ENCODE measurements at regions not wholly inside any gene's neighbourhood (a gene's known extent, or its start where the extent isn't known, plus 50 kb on each side); places are given as distances from the start of the nearest gene placed in this dataset.

- dilution Hi-C loops (cut with MboI; ENCODE audit: extremely low pct_ligation_motif_present, low sequenced_read_pairs) = no loop called here
- POLR2A ChIA-PET = no interaction called here
- no peak for DNase-seq (ENCODE audit: low read depth, low spot score)
These were observed 770.7 kb downstream of the LTN1 start for GRCh38 chr21:28221984-28222383.

More at GRCh38 chr21:28221984-28222383, 770.7 kb downstream of the LTN1 start:
- TF ChIP-seq EZH2 (IDR thresholded peaks at IDR 0.05; ENCODE audit: borderline replicate concordance, low read depth, low read length, severe bottlenecking) = no peak
- no peak for TF ChIP-seq FOS (IDR thresholded peaks at IDR 0.05; ENCODE audit: borderline replicate concordance, insufficient read depth, low read length)
- TF ChIP-seq, protein P1, sequence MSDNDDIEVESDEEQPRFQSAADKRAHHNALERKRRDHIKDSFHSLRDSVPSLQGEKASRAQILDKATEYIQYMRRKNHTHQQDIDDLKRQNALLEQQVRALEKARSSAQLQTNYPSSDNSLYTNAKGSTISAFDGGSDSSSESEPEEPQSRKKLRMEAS (IDR thresholded peaks at IDR 0.05; ENCODE audit: insufficient read depth, insufficient read length) = no peak
- TF ChIP-seq POLR2A (IDR thresholded peaks at IDR 0.05; ENCODE audit: low read depth, low read length) = no peak
- TF ChIP-seq JUN (IDR thresholded peaks at IDR 0.05; ENCODE audit: borderline replicate concordance, insufficient read depth, insufficient read length, low read depth) = no peak
- no peak for TF ChIP-seq POLR2AphosphoS5 (IDR thresholded peaks at IDR 0.05; ENCODE audit: insufficient read depth, low read depth, low read length)
- TF ChIP-seq GATA2 (IDR thresholded peaks at IDR 0.05; ENCODE audit: insufficient read depth, insufficient read length, low read depth, low read length) = no peak
- TF ChIP-seq MYC (IDR thresholded peaks at IDR 0.05; ENCODE audit: low read depth, low read length) = no peak
- no peak for TF ChIP-seq CTCF (IDR thresholded peaks at IDR 0.05; ENCODE audit: extremely low read depth in 1 of 2, insufficient read depth in 1 of 2, low read depth in 1 of 2, low read length in 2 of 2)
- H4K20me1 ChIP-seq (replicated peaks; ENCODE audit: control insufficient read depth, extremely low read depth, insufficient read depth, low read length) = no peaks in the 10 kb centered on the region
- H3K36me3 ChIP-seq (ENCODE audit: control insufficient read depth in 2 of 2, extremely low read depth in 1 of 2, insufficient read depth in 2 of 2, low read length in 2 of 2) = no peaks in the 10 kb centered on the region
- H2AFZ ChIP-seq (ENCODE audit: low read depth, low read length) = no peak overlapping the region
- H3K9ac ChIP-seq (replicated peaks; ENCODE audit: extremely low read depth, insufficient read depth, low read length) = no peak overlapping the region
- no TSS peak for BruUV-seq (replicated peaks)
- intact Hi-C loops (cut with micrococcal nuclease) = loop anchor here (5.0 kb wide), 1 partner anchor 40 kb away; no protein-coding TSS in a partner anchor
- no peak for FAIRE-seq
- H3K27me3 ChIP-seq (ENCODE audit: control insufficient read depth in 2 of 2, insufficient read depth in 2 of 2, low read length in 2 of 2) = no peaks in the 10 kb centered on the region
- no peak overlapping the region for H3K27ac ChIP-seq (ENCODE audit: insufficient read depth, low read depth, low read length)
- H3K4me1 ChIP-seq (ENCODE audit: control insufficient read depth, extremely low read depth, insufficient read depth, low read length) = no peaks in the 10 kb centered on the region
- H3K9me1 ChIP-seq (replicated peaks; ENCODE audit: control insufficient read depth, extremely low read depth, insufficient read depth, low read length) = no peaks in the 10 kb centered on the region
- CTCF ChIA-PET = no interaction called here
- H3K9me3 ChIP-seq (replicated peaks; ENCODE audit: control insufficient read depth, insufficient read depth, low read length) = no peaks in the 10 kb centered on the region
- H3K4me2 ChIP-seq (ENCODE audit: insufficient read depth, low read length) = no peak overlapping the region
- no peak overlapping the region for H3K4me3 ChIP-seq (replicated peaks in 1 of 3; ENCODE audit: insufficient read depth in 1 of 3, low read depth in 1 of 3, low read length in 3 of 3)
- no peaks in the 10 kb centered on the region for H3K79me2 ChIP-seq (ENCODE audit: control insufficient read depth, insufficient read depth, low read length)
